ENCODE measurements at regions not wholly inside any gene's neighbourhood (a gene's known extent, or its start where the extent isn't known, plus 50 kb on each side); places are given as distances from the start of the nearest gene placed in this dataset.

DNA sequence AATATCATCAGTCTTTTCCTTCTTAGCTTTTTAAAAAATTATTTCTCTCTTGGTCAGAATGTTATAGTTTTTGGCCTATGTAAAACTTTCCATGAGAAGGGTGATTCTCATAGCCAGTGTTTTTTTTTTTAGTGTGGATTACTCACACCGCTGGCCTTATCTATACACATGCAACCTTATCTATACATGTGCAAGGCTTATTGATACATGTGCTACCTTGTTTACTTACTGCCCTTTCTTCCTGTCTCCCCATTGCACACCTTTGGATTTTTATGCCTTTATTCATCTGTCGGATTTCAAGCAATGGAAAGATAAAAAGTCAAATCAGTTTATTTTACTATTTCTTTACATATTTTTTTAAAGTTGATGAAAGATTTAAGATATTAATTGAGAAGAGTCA lies 660.0 kb upstream of the FZD8 start:
- no peak for DNase-seq (ENCODE audit: low spot score)

DNA sequence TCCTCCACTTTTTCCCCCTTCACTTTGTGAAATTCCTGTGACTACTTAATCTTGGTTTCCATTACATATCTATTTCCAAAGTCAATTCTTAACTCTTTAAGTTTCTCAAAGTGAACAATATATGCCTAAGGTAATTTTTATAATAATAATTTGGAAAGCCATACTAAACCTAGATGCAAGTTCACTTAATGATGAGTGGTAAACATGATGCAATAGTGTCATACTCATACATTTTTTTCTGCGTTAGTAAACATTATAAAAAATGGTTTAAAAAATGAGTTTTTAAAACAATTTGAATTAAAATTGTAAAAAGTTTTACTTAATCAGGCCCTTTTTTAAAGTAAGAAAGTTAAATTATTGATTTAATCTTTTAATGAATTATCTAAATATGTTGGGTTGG lies 659.4 kb upstream of the FZD8 start:
- no peak for DNase-seq (ENCODE audit: low spot score)

DNA sequence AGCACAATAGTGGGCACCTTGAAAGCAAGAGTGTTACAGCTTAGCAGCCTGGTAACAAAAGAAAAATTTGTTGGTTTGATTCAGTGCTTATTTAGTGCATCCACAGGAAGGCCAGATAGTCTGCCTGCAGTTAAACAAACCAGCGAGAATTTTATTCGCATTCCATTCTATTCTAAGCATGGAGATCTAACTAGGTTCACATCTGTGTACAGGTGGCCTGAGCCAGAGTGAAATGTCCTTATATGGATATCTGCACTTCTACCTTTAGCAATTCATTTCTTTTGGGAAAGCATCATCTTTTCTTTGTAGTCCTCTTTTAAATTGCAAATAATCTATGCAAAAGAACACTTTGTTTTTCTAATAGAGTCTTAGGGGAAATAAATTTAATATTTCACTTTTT lies 659.0 kb upstream of the FZD8 start:
- no peak for DNase-seq (ENCODE audit: low spot score)

DNA sequence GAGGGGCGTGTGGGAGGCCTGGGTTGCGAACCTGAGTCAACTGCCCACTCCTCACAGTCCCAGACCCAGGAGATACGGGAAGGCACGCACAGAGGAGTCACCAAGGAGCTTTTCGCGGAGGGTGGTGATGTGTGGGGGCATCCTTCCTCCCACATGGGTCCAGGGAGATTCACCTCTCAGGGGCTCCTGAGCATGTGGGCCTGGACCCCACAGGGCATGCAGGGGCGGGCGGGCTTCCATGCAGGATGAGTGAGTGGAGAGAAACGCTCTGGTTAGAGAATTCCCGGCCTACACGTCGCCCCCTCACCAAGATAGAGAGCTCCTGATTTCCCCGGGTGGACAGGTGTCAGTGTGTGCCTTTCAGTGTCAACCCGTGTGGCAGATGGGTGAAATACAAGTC lies 641.7 kb upstream of the FZD8 start:
- no peak for DNase-seq (ENCODE audit: low spot score)

DNA sequence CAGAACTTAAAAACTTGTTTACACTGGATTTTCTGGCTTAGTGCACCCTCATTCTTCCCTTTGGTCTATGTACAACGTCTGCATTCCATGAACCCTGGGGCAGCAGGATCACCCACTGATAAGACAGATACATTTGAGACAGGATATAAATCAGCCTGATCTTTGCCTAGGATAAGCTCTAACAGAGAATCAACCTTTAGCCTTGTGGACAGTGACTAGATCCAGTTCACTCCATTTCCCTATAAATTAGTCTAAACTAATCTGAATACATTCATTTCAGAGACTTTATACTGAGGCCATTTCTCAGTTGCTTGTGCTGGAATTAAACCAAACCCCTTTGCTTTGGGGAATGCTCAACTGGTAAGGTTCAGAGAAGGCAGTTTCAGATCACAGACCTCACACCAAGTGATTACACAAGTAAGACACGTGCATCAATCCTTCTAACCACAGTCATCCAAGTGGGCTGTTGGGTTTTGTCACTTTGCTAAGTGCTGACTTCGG lies 639.8 kb upstream of the FZD8 start:
- no peak for DNase-seq (ENCODE audit: low spot score)

DNA sequence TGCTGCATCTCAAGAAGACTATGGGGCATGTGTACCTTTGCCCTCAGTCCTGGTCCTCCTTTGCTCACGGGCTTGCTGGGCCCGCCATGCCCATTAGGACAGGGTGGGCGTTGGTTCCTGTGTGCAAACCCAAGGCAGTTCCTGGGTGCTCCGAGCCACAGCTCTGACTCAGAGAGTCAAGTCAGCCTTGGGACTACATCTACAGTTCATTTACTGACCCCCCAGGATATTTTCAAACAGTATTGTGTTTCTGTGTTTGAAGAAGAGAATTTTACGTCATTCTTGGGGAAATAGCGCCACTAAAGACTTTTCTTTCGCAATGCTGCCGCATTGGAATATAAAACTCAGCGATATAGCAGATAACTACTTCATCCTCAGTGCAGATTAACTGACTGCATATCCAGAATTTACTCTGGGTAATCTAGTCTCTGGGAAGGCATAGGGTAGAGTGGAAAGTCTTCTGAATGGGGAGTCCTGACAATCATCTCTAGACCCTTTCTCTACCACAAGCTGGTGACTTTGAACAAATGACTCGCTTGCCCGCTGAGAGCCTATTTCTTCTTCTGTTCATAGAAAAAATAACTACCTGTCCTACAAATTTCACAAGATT lies 638.9 kb upstream of the FZD8 start:
- no peak for DNase-seq (ENCODE audit: low spot score)

DNA sequence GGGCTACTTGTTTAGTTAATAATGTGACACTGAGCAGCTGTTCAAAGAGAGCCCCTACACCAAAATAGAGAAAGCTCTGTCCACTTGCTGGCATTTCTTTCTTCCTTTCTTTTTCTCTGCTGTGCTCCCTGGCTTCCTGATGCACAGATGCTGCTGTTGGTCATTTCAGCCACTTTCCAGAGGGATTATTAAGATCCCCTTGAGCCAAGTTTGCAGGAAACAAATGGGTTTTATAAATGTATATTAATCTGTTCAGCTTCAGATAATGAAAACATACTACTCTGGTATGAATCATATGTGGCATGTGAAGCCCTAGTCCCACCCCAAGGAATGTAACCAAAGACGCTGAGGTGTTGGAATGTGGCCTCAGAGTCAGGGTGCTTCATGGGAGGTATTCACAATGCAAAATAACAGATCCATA lies 638.2 kb upstream of the FZD8 start:
- no peak for DNase-seq (ENCODE audit: low spot score)

DNA sequence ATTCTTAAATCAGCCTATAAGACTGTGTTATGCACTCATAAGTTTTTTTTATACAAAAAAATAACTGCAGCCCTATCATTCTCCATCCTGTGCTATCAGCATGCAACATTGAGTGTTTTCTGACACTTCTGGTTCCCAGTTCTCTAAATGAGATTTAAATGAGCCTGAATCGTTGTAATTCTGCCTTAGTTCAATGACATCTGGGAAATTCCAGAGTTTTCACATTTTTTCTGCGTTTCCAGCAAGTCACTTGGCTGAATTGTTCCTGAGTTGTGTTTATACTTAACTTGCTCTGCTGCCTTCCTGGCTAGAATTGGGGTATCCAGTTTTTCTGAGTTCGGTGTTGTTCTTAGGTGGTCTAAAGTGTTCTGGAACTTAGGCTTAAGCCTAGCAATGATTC lies 636.1 kb upstream of the FZD8 start:
- DNase-seq (ENCODE audit: low spot score): no peak

DNA sequence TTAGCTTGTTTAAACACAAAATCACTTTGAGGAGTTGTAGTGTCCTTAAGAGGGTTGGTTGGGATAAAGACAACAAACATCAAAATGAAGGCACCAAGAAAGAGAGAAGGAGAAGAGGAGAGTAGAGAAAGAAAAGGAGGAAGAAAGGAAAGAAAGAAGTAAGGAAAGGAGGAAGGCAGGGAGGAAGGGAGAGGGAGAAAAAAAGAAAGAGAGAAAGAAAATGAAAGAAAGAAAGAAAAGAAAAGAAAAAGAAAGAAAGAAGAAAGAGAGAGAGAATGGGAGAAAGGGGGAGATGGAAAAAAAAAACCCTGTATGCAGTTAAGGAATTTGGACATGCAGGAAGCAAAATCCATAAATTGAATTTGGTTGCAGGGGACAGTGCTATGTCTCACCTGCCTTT lies 635.4 kb upstream of the FZD8 start:
- DNase-seq (ENCODE audit: low spot score): no peak

DNA sequence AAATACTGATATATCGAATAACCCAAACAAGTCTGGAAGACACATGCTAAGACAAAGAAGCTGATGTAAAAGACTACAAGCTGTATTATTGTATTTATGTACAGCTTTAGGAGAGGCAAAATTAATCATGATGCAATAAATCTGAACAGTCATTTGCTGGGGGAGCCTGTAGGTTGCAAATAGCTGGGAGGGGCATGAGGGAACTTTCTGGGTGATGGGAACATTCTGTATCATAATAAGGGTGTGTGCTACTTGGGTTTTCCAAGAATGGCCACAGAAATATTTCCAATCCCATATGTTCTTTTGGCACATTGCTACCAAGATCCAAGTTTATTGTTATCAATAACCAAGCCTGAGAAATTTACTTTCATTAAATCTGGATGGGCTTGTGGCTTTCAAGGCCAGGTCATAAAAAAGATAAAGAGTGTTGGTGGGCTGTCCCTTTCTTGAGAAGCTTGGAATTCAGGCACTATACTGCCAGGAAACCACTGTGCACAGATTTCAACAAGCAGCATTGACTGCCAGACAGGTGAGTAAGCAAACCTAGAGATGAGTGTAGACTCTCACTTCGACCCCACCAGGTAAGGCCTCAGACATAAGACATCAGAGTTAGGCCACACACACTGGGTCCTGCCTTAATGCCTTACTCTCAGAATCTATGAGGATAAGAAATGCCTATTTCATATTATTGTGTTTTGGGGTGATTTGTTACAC lies 629.7 kb upstream of the FZD8 start:
- DNase-seq (ENCODE audit: low spot score): no peak

DNA sequence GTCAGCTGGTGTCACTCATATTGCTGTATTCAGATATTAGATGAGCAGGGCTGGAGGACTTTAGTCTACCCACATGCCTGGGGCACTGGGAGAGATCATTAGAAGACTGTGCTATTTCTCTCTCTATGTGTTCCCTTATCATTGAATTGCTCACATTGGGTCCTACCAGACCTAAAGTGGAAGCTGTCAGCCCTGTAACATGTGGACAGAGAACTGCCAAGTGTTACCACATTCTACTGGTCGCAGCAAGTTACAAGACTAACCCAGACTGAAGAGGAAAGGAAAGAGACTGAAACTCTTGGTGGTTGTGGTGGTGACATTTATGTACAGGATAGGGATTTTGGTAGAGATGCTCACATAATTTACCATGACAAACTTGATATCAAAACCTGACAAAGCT lies 627.1 kb upstream of the FZD8 start:
- no peak for DNase-seq (ENCODE audit: low spot score)

DNA sequence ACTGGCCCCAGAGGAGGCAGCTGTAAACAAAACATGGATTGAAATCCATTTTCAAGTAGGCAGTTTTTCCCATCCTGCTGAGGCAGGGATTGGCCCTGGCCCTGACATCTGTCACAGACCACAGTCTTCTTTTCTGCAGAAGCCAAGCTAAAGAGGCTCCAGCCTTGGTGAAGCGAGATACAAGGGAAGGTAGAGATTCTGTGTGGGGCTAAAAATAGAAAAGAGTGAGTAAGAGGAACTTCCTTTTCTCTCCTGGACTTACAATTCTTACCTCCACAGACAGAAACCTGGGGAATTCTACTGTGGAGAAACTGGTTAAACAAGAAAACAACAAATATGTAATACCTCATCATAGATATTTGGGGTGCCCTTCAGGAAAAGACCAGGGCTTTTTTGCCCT lies 624.8 kb upstream of the FZD8 start:
- DNase-seq (ENCODE audit: low spot score): no peak

DNA sequence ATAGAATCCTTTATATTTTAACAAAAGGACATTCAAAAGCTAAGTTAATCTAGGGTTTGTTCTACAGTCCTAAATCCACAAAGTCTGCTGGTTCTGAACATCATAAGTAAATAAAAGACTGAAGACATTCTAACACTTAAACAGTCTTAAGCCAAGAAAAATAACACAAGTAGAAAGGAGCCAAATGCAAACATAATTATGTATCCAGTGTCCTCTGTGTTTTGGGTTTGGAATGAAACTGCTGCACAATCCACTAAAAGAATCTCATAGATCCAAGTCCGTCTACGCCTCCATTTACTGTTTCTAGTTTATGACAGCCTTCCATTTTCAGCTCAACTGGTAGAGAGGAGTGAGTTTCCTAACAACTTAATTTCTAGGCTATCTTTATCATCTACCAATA lies 623.6 kb upstream of the FZD8 start:
- DNase-seq (ENCODE audit: low spot score): no peak

DNA sequence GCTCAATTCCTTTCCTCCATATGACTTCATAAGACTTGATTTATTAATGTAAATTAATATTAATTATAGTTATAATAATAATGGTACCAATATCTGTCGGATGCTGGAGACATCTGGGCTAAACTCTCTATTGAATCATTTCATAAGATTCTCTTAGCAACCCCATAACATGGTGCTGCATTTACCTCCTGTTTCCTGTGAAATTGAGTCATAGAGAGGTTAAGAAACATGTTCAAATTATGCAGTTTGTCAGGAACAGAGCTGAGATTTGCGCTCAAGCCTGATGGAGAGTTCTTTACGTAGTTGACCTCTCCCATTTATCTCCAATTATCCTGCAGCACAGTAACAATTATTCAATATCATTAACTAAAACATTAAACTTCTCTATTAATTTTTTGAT lies 621.8 kb upstream of the FZD8 start:
- no peak for DNase-seq (ENCODE audit: low spot score)

DNA sequence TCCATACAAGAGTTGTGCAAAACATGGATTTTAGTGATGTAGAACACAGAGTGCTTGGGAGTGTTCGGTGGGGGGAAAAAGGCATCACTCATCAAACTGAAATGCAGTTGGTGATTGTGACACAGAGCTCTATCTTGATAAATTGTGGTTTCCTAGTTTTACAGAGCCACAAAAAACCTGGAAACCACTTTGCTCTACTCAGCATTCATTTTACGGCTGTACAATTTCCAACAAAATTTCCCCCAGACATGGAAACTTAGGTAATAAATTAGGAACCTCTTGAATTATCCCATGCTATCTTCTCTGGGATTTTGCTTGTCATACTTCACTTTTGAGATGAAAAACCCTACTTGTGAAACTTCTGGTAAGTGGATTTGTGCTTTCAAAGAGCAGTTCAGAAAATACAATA lies 614.9 kb upstream of the FZD8 start:
- no peak for DNase-seq (ENCODE audit: low spot score)

DNA sequence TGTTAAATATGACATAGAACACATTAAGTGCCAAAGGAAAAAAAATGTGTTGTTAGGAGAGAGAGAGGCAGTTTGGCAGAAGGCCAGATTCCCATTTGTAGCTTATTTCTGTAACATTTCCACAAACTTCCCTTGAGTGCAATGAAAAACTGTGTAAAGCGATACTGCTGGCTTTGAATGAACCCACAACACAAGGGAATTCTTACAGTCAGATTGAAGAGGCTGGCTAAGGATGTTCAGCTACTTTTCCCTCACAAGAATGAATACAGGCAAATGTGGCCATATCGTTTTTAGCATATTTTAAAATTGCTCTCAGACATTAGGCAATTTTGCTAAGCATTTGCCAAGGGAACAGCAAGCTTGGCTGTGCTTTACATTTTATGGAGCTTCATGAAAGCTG lies 614.1 kb upstream of the FZD8 start:
- no peak for DNase-seq (ENCODE audit: low spot score)

DNA sequence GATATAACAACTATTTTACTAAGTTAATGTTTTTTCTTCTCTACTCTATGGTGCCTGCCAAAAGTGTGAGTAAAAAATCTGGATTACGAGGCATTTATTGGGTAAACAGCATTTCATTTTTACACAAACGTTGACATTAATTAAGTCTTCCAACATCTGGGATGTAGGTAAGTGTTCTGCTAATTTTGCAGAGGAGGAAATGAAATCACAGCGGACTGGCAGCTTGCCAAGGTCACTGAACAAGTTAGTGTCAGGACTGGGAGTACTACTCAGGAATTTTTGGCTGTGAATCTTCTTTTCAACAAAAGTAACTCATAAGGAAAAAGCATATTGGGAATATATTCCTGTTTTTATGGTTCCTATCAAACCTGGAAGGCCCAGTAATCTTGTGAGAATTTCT lies 612.1 kb upstream of the FZD8 start:
- DNase-seq (ENCODE audit: low spot score): no peak

DNA sequence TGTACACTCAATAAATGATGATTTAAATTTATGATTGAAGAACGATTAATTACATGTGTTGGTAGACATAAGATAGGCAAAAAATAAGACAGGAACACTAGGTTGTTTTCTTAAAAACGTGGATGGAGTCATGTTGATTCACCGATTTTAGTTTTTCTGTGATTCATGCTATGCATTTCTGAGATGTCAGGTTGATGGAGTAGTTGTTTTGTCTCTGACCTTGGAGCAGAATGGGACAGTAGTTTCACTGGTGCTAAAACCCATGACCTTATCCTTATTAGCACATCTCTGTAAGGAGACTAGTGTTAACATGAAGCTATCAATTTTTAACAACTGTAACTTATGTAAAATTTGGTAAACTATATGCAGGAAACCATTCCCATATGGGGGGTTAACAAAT lies 611.6 kb upstream of the FZD8 start:
- no peak for DNase-seq (ENCODE audit: low spot score)

DNA sequence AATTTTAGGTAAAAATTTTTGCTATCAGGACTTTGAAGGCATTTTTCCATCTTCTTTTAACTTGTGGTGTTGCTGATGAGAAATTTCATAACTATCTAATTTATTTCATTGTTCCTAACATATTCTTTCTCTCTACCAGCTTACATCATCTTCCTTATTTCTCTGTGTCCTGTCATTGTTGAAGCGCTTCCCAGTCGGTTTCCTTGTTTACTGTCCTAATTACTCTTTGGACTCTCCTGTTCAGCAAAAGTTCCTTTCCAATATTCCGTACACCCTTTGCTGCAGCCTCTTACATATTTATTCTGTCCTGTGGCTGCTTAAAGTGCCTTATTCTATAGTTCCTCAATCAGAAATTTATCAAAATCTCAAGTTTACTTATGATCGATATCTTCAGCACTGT lies 609.0 kb upstream of the FZD8 start:
- no peak for DNase-seq (ENCODE audit: low spot score)

DNA sequence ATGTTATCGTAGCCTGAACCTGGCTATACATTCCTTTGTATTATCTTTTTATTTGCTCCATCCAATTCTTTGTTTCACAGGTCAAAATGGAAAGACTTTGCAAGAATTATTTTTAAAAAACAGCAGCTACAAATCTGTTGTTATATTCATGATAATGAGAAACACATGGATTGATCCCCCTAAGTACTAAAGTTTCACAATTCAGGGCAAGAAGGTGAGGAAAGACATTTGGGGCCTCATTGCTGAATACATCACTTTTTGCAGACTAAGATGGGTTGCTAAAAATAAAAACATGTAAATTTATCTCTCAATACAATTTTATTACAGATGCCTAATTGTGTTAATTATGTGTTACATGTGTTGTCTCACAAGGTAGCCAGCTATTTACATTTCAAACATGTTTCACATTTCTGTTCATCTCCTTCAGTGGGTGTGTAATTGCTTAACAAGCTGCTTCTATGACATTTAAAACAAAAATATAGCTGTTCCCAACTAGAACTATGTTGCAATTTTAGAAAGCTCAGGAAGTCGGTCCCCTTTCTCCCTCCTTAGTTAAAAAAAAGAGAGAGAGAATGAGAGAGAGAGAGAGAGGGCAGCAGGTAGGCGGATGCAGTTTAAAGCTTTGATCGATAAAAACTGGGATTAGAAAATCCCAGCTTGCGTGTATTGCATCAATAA lies 606.3 kb upstream of the FZD8 start:
- DNase-seq (ENCODE audit: low spot score): no peak

DNA sequence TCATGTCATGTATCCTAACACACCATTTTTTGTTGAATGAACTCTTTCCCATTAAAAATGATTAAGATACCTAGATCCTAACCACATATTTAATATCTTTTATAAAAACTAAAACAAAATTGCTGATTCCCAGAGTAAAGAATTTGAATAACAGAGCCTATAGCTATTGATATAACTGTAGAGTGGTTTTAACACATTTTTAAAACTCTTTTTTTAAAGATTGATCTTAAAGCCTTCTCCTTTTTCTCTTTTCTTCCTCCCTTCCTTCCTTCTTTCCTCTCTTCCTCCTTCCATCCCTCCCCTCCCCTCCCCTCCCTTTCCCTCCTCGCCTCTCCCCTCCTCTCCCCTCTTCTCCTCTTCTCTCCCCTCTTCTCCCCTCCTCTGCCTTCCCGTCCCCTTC lies 605.4 kb upstream of the FZD8 start:
- no peak for DNase-seq (ENCODE audit: low spot score)

DNA sequence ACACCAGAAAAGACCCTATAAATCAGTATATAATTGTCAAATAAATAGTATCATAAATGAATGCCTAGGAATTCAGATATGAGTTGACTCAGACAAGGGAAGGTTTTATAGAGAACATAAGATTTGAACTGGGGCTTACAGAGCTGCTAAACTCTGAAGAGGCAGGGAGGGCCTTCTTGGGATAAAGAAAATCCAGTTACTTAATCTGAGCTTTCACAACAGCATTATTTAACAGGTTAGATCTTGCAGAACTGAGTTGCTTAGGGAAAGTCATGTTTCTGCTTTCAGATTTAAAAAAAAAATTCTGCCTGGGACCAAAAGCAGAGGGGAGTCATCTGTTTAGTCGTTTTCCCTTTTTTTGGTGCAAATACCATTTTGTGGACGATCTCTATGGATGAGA lies 594.8 kb upstream of the FZD8 start:
- DNase-seq (ENCODE audit: low spot score): no peak

DNA sequence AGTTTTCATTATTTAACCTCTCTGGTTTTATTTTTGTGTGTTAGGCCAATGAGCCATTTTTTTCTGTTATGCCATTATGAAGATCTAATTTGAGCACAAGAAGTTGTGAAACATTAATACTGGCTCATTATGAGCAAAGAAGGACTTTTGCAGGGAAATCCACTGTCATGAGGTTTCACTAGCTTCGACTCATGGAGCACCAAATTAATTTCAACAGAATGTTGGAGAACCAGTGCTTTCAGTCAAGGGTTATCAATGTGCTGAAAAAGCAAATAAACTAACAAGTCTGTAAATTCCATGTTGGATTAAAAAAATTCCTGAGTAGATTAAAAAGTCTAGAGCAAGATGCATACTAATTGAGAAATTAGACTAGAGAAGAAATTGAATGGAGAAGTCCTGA lies 594.2 kb upstream of the FZD8 start:
- DNase-seq (ENCODE audit: low spot score): no peak

DNA sequence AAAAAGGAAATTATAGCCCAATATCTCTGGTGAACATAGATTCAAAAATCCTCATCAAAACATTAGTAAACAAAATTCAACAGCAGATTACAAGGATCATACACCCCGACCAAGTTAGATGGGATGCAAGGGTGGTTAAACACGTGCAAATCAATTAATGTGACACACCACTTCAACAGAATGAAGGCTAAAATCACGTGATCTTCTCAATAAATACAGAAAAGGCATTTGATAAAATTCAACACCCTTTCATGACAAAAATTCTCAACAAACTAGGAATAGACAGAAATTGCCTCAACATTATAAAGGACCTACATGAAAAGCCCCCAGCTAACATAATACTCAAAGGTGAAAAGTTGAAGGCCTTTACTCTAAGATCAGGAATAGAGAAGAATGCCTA lies 590.8 kb upstream of the FZD8 start:
- DNase-seq (ENCODE audit: low spot score): no peak
